GM21786 (cell line): ENCODE measurements at regions not wholly inside any gene's neighbourhood (a gene's known extent, or its start where the extent isn't known, plus 50 kb on each side); places are given as distances from the start of the nearest gene placed in this dataset.
"Not testable (repeated sequence)": the region's sequence is repeated elsewhere in the genome, so short reads cannot be mapped to it uniquely, and the experiment has no call there.

Experiments used
- ATAC-seq: cut with Tn5 transposase; IDR thresholded peaks from one replicate; pipeline ENCODE4 v1.9.1; 2021; ENCODE audit not compliant: unreplicated experiment

DNA sequence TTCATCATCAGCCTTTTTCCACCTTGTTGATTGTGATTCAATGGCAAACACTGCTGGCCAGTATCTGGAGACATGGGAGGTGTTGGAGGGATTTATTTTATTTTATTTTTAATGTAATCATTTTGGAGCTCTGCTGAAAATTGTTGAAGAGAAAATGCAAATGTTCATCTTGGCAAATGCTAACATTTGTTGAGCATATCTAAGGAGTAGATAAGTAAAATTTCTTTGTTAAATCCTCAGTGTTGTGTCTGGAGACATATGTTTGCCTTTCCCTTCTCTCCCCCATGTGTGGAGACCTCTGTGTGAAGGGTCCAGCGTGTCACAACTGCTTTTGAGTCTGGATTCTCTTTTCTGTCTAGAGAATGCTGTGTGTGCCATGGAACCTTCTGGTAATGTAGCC is 300.3 kb downstream of the FZD1 start:
- ATAC-seq: no peak

DNA sequence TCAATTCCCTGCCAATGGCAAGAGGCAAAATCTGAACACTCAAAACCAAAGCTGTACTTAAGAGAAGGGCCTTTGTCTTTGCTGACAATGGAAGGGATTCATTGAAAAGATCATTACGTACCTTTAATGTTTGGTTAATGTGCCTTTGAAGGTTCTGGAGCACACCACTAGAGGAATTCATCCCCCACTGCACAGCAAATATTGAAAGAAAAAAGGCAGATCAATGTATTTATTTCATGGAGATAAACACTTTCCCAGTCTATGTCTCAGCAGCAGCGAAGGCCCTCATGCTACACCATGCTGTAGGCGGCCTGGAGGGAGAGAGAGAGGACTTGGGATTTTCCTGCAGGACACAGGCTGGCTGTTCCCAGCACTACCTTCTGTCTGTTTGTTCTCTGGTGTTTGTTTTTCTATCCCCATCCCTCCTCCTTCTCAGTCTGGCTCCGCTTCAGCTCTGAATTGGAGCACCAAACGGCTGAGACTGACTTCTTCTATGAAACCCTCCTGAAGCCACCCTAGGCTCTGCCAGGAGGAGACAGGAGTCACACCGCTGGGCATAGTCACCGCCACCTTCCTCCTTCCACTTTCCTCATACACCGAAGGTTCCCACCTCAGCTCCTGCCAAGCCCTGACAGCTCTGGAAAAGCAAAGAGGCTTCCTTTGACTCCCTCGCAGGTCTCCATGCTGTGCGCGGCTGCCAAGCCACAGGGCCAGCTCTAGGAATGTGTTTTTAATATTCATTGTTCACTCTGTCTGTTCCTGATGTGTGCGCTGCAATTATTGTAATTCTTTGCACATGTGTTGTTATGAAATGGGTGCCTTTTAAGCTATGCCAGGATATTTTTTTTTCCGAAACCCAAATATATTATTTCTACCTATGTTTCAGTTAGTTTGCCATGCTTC is 301.5 kb downstream of the FZD1 start:
- ATAC-seq: no peak

- ATAC-seq: no peak
Measured at GRCh38 chr7:91566402-91566732, 302.1 kb downstream of the FZD1 start.

DNA sequence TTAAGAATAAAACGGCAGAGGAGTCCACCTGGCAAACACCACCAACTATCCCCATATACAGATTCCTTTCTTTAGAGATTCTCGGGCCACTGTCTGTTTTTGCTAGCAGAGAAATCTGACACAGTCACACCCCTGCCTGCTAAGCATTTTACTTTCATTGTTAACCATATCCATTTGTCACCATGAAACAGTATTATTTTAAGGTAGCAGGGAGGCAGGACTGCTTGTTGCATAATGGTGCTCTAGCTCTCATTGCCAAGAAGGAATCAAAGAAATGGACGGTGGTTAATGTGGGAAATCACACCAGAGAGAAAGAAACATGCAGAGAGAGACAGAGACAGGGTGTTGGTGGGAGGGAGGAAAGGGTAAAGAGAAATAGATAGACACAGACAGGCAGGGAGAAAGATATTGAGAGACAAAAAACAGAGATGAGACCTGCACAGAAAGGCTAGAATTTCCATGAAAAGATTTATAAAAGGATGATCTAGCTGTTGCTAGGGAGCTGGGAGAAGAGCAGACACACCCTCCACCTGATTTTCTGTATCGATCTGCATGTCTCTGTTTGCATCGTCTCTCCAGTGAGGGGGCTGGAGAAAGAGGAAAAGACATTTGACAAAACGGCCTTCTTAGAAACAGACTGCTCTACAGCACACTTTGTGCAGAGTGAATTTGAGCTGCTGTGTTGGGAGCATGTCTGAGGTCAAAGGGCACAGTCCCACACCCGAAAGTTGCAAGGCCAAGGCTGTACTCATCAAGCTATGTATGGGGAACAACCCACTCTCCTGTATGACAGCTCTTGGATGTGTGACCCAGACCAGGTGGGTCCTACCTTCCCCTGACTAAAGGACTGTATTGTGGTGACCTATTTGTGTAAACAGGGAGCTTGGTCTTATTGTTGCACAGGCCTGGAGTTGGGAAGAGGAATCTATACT is 303.1 kb downstream of the FZD1 start:
- no peak for ATAC-seq

DNA sequence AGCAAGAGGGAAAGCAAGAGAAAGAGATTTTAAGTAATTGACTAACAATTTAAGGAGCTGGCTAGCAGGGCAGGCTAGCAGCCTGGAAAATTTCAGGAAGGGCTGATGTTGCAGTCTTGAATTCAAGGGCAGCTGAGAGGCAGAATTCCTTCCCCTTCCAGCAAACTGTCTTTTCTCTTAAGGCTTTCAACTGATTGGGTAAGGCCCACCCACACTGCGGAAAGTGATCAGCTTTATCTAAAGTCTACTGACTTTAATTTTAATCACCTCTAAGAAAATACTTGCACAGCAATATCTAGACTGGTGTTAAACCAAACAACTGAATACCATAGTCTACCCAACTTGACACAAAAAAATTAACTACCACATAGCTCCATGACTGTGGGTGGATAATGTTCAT is 303.9 kb downstream of the FZD1 start:
- no peak for ATAC-seq

DNA sequence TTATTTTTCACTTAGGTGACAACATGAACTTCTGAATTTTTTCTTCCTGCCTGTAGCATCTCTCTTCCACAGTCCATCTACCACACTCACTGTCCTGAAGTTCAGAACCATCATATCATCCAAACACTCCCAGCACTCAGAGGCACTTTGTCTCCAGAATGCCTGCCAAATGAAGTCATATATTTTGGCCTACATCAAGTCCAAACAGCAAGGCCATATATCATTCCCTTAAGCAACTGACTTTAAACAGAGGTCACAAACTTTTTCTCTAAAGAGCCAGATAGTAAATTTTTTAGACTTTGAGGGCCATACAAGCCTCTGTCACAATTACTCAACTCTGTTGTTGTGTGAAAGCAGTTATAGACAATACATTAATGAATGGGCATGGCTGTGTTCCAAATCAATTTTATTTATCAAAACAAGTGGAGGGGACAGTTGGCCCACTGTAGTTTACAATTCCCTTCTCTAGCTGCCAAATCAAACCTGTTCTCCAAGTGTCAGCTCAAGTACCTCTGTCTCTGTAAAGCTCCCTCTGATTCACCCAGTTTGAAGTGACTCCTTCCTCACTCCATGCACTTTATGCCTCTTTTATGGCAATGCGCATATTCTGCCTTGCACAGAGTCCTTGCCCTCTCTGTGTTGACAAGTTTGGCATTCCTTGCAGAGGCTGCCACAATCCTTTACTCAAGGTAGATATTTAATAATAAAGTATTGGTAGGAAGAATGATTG is 305.7 kb downstream of the FZD1 start:
- no peak for ATAC-seq

DNA sequence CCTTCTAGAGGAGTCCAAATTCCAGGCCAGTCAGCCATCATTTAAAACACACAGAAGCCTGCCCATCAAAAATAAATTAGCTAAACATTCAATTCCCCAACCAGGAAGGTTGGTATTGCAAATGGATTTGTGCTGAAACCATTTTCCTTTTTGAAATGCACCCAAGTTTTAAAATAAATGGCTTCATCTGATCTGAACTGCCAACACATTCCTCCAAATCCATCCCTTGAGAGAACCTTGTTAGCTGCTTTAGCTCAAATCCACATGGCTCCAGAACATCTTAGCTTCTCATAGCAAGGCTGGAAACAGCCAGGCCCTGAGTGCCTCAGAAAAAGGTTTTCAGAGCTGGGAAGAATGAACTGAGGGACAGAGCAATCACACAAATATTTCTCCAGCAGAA is 306.3 kb downstream of the FZD1 start:
- ATAC-seq: no peak

DNA sequence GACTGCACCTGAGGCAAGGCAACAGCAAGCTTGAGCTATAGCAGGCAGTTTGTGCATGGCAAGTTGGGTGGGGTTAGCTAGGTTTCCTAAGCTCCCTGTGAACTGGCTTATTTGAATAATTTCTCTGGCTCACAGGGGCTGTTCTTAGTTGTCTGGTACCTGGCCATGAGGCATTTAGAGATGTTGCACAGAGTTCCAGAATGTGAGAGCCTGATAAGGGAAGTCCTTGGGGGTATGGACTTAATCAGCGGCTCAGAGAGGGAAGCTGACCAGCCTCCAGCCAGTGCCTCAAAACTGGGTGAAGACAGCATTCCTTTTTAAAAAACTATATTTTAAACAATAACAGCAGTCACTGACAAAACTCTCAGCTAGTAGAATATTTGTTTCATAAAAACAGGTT is 307.4 kb downstream of the FZD1 start:
- no peak for ATAC-seq

DNA sequence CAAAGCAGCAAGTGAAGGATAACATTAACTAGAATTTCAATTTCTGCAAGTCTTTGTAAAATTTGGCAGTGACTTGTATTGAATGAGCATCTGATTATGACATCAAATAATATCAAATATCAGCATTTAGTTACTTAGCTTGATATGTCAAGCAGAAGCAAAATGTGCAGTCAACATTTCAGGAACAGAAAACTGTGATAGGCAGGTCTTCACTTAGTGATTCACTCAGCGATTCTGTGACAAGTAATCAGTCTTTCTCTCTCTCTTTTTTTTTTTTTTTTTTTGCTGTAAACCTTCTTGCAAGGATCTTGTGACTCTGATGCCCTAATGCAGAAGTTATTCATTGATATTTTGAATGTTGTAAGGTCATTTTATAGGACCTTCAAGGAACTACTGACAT is 307.1 kb downstream of the MTERF1 start:
- ATAC-seq: no peak

GRCh38 chr7:91576459-91576858 is 304.0 kb downstream of the MTERF1 start:
- not testable (repeated sequence) for ATAC-seq

DNA sequence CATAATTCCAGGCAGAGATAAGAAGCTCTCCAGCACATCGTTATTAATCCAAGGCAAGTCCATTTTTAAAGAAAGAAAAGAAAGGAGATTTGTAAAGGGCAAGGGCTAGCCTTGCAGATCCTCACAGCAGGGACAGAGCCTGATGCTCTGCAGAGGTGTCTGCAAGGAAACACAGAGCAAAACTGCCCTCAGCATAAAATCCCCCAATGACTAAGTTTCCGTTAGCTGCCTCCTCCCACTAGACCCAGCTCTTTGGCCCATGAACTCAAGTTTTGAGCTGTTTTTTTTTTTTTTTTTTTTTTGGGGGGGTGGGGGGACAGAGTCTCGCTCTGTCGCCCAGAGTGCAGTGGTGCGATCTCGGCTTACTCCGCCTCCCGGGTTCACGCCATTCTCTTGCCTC is 300.7 kb downstream of the MTERF1 start:
- no peak for ATAC-seq

DNA sequence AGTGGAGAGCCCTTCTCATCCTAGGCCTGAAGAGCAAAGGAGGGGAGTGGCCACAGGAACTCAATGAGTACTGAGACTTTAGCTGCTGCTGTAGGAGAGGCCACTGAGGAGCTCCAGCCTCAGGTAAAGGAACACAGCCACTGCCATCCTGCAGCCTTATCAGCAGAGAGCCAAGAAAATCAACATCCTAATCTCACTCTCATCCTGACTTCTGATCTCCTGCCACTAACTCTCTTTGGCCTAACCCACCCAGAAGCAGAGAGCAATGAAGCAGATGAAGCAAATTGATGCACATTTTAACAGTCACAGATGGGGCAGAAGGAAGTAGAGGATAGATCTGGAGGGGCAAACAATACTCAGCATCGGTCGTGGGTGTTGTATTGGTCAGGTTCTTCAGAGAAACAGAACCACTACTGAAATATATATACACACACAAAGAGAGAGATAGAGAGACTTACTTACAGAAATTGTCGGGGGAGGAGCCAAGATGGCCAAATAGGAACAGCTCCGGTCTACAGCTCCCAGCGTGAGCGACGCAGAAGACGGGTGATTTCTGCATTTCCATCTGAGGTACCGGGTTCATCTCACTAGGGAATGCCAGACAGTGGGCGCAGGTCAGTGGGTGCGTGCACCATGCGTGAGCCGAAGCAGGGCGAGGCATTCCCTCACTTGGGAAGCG is 297.6 kb downstream of the MTERF1 start:
- ATAC-seq: no peak

- no peak for ATAC-seq
Measured at GRCh38 chr7:91596287-91596686, 284.2 kb downstream of the MTERF1 start.

GRCh38 chr7:91598791-91599190 is 281.7 kb downstream of the MTERF1 start:
- ATAC-seq: no peak

GRCh38 chr7:91600112-91600511 is 280.4 kb downstream of the MTERF1 start:
- no peak for ATAC-seq

- ATAC-seq: no peak
Measured at GRCh38 chr7:91603707-91604106, 276.8 kb downstream of the MTERF1 start.

DNA sequence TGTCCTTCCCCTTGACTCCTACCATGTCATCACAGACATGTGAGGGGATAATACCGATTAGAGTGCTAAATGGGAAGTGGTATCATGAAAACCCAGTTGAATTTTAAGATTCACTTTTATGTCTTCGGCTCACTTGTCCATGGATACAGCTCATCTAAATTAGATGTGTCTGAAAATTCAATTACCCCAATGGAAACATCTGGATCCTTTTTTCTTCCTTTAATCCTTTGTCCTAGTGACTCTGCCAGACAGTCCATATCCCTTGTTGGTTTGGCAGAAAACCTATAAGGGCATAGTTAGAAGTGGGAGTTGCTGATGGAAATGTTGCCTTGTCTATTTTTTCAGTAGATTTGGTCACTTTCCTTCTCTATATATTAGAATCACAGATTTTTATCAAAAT is 271.9 kb downstream of the MTERF1 start:
- no peak for ATAC-seq

- ATAC-seq: no peak
Measured at GRCh38 chr7:91609525-91609924, 271.0 kb downstream of the MTERF1 start.

GRCh38 chr7:91614431-91614830 is 266.1 kb downstream of the MTERF1 start:
- ATAC-seq: no peak

GRCh38 chr7:91618776-91619765 is 261.4 kb downstream of the MTERF1 start:
- no peak for ATAC-seq
